PFSK-1 (cell line): ENCODE measurements at regions not wholly inside any gene's neighbourhood (a gene's known extent, or its start where the extent isn't known, plus 50 kb on each side); places are given as distances from the start of the nearest gene placed in this dataset.

ENCODE experiments used
- FOXP2 ChIP-seq: optimal IDR thresholded peaks from 2 replicates; pipeline ENCODE3; 2011; ENCODE audit warnings: borderline replicate concordance, control low read depth, inconsistent platforms; ENCODE audit not compliant: insufficient read depth; ENCODE audit errors: extremely low read length, extremely low read depth
- POLR2AphosphoS5 ChIP-seq: IDR thresholded peaks from 2 replicates; pipeline ENCODE4 v1.6.1; 2012; ENCODE audit warnings: low read depth, mild to moderate bottlenecking, control low read depth, low read length, moderate library complexity
- SIN3A ChIP-seq: IDR thresholded peaks from 2 replicates; pipeline ENCODE4 v1.6.1; 2012; ENCODE audit warnings: mild to moderate bottlenecking, low read length, moderate library complexity, borderline replicate concordance; ENCODE audit not compliant: insufficient read depth
- TAF1 ChIP-seq: IDR thresholded peaks from 2 replicates; pipeline ENCODE4 v1.6.1; 2012; ENCODE audit warnings: low read length, control low read depth, borderline replicate concordance; ENCODE audit not compliant: insufficient read depth
- TF ChIP-seq, protein P1 (sequence below), 2 experiments: IDR thresholded peaks; 2 replicates each; pipeline versions ENCODE4 v1.6.1 to v1.8.0; 2011 to 2012; ENCODE audit warnings: low read depth in 2 of 2, low read length in 2 of 2, control low read depth in 1 of 2, inconsistent platforms in 1 of 2, mild to moderate bottlenecking in 1 of 2, moderate library complexity in 1 of 2; ENCODE audit not compliant: insufficient read depth in 1 of 2

DNA sequence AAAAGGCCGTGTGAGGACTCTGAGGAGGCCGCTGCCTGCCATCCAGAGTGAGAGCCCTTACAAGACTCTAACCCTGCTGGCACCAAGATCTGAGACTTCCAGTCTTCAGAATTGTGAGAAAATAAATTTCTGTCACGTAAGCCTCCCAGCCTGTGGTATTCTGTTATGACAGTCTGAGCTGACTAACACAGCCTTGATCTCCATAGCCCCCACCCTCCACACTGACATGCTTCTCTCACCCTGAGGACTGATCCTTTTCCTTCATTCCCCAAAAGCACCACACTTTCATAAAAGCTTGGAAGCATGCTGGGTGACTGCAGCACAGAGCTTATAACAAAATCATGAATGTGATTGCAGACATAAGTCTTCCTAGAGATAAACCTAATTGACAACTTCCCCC is 1059.8 kb downstream of the UQCRFS1 start:
- TF ChIP-seq, protein P1, sequence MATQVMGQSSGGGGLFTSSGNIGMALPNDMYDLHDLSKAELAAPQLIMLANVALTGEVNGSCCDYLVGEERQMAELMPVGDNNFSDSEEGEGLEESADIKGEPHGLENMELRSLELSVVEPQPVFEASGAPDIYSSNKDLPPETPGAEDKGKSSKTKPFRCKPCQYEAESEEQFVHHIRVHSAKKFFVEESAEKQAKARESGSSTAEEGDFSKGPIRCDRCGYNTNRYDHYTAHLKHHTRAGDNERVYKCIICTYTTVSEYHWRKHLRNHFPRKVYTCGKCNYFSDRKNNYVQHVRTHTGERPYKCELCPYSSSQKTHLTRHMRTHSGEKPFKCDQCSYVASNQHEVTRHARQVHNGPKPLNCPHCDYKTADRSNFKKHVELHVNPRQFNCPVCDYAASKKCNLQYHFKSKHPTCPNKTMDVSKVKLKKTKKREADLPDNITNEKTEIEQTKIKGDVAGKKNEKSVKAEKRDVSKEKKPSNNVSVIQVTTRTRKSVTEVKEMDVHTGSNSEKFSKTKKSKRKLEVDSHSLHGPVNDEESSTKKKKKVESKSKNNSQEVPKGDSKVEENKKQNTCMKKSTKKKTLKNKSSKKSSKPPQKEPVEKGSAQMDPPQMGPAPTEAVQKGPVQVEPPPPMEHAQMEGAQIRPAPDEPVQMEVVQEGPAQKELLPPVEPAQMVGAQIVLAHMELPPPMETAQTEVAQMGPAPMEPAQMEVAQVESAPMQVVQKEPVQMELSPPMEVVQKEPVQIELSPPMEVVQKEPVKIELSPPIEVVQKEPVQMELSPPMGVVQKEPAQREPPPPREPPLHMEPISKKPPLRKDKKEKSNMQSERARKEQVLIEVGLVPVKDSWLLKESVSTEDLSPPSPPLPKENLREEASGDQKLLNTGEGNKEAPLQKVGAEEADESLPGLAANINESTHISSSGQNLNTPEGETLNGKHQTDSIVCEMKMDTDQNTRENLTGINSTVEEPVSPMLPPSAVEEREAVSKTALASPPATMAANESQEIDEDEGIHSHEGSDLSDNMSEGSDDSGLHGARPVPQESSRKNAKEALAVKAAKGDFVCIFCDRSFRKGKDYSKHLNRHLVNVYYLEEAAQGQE (IDR thresholded peaks at IDR 0.05; ENCODE audit: insufficient read depth in 1 of 2, low read depth in 2 of 2, low read length in 2 of 2) = no peak
- TF ChIP-seq POLR2AphosphoS5 (no peak), TAF1 (no peak), FOXP2 (no peak), SIN3A (no peak)
